GM19395 (cell line): ENCODE measurements at regions not wholly inside any gene's neighbourhood (a gene's known extent, or its start where the extent isn't known, plus 50 kb on each side); places are given as distances from the start of the nearest gene placed in this dataset.

Source experiments
- ATAC-seq: cut with Tn5 transposase; IDR thresholded peaks from one replicate; pipeline ENCODE4 v1.9.1; 2021; ENCODE audit warnings: mild to moderate bottlenecking, moderate library complexity; ENCODE audit not compliant: unreplicated experiment

DNA sequence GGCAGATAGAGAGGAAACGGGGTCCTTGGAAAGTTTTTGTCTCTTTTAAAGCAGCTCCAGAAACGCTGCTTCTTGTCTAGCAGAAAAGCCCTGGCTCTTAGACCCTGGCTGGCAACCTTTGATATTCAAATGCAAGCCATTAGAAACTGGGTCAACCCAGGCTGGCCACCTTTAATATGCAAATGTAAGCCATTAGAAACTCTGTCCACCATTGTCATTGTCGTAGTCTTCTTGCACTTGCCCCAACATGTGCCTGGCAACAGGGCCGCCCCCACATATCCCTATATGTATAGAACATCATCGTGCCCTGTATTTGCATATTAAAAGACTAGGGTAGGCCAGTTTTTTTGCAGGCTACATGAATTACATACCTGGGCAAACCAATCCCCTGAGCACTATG, 621.3 kb upstream of the DPP6 start:
- ATAC-seq, result no peak

- no peak for ATAC-seq
Measured at GRCh38 chr7:153432063-153432462, 620.1 kb upstream of the DPP6 start.

DNA sequence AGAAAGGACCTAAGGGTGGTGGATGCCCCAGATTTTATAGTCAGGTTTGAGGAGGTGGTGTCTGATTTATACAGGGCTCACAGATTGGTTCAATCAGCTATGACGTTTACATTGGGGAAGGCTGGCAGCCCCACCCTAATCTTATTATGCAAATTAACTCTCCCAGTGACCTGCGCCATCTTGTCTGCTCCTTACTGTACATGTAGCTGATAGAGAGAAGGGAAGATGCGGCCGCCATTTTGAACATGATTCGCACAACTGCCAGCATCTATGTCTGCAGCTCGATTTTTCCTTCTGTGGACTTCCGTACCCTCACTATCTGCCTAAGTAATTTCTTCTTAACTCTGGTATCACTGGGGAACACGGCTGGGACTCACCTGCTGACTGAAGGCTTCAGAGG, 619.0 kb upstream of the DPP6 start:
- ATAC-seq, result no peak

- no peak for ATAC-seq
Measured at GRCh38 chr7:153440715-153441114, 611.5 kb upstream of the DPP6 start.

GRCh38 chr7:153443032-153443701, 609.0 kb upstream of the DPP6 start:
- no peak for ATAC-seq

GRCh38 chr7:153444641-153445040, 607.6 kb upstream of the DPP6 start:
- ATAC-seq, result no peak

DNA sequence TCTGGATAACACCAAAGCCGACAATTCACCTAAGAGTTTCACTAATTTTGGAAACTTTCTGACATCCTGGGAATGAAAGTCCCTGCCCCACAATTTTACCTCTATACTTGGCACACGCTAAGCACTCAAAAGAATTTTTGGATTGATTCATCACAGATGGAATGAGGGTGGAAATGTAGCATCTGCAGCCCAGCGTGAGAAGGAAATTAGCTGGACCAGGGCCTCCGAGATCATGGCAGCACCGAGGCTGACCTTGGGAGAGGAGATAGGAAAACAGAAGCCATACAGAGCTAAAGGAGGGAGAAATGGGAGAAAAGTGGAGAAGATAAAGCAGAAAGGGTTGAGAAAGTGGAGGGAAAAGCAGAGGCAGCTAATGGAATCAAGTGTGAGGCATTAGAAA, 606.6 kb upstream of the DPP6 start:
- ATAC-seq, result no peak

DNA sequence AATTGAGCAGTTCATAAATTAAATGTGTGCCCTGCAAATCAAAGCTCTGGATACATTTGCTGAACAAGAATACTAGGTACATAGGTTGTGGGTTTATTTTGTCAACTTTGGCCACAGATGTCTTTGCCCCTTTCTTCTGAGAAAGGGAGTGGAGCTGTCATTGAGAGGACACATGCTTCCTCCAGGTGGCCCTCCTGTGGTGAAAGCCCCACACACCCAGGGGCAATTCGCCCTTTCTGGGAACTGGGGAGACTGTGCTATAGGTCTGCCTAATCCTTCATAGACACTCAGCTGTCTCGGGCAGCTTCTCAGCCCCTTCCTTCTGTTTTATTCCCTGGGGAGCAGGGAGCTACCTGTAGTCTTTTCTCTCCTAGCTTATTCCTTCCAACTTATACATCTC, 605.7 kb upstream of the DPP6 start:
- ATAC-seq, result no peak

- ATAC-seq, result no peak
Measured at GRCh38 chr7:153447011-153447410, 605.2 kb upstream of the DPP6 start.

- no peak for ATAC-seq
Measured at GRCh38 chr7:153452661-153453060, 599.5 kb upstream of the DPP6 start.

DNA sequence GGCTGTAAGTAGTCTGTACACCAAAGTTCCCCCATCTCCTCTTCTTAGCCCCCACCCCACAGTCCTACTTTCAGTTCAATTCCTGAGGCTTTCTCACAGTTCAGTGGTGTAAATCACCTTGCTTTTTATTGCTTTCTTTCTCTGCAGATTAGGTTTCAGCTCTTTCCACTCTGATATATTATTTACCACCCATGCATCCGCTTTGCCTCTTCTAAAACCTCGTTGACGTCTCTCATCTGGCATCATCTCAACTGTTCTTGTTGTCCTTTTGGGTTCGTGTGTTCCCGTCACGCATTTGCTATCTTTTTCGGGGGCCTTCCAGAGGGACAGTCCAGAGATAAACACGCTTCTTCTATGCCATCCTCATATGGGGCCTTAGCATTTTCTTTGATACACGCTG, 597.9 kb upstream of the DPP6 start:
- no peak for ATAC-seq

DNA sequence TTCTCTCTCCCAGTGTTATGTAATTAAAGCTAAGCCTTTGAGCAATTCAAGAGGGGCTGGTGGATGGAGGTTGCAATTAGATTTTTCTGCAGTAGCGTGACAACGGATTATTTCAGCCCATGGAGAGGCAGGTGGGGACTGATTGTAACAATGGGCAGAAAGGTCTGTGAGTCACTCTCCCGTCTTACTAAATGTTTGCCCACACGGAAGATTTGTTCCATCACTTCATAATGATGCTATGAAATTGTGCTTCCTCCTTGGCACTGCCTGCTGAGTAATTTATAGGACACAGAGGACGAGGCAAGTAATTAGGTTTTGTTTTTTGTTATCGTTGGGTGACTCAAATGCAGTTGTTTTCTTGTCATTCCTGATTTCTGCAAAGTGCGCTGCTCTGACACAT, 594.5 kb upstream of the DPP6 start:
- ATAC-seq, result no peak

GRCh38 chr7:153470004-153470671, 582.1 kb upstream of the DPP6 start:
- ATAC-seq, result no peak

- no peak for ATAC-seq
Measured at GRCh38 chr7:153472516-153472915, 579.7 kb upstream of the DPP6 start.

- ATAC-seq, result no peak
Measured at GRCh38 chr7:153473185-153473584, 579.0 kb upstream of the DPP6 start.

GRCh38 chr7:153475239-153475638, 577.0 kb upstream of the DPP6 start:
- ATAC-seq, result no peak

GRCh38 chr7:153476166-153476565, 576.0 kb upstream of the DPP6 start:
- ATAC-seq, result no peak

DNA sequence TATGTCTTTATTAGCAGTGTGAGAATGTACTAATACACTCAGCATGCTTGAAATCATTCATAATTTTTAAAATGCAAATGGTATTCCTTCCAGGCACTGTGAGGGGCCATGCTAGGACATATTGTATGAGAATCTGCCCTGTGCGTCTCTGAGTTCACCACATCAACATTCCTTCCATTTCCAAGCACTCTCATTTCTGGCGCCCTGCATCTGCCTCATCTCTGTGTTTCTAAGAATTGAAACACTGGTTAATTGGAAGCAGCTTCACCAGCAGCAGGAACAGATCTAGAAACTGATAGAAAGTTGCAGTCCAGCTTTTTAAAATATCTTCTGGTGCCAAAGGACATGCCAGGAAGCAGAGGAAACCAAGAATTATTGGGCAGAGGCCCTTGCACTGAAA, 555.9 kb upstream of the DPP6 start:
- no peak for ATAC-seq

DNA sequence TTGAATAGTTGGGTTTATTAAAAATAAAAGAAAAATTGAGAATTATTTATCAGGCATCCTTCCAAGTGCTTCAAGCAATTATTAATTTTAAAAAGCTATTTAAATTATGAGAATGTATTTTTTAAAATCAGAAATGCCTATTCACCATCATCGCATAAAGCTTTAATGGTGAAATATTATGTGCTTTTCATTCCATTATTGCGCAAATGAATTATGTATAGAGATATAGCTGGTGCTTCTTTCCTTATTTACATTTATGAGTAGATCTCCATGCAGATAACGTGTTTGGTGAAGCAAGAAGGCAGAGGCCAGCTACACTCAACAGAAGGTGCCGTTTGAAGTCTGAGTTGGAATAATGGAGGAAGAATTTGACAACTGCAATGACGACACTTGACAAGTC, 549.1 kb upstream of the DPP6 start:
- no peak for ATAC-seq

DNA sequence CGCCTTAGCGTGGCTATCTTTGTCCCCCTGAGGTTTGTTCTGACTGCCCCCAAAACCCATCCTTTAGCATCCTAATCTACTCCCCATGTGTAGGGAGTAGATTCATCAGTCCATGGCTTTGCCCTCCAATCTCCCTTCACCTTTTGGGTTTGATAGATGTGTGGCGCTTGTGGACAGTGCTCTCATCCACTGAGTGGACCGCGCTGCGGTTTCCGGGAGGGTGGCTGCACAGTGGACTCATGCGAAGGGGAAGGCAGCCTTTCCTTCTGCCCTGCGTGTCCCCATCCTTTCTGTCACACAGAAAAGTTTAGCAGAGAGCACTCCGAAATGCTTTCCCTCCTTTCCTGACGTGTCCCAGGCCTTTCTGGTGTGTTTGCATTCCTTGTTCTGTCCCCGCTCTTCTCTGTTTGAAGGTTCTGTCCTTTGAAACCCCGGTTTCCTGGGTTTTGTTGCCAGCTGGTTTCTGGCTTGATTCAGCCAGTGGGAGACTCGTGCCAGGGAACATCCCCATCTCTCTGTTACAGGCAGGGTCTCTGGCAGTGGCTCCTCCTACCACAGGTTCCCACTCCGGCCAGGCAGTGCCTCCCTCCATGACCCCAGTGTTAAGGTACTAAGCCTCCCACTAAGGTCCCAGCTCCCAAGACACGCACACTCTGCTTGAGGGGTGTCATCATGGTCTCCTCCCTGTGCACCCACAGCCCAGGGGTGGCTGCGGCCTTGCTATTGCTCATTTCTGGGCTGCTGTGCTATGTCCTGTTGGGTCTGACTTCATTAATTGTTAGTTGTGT, 547.7 kb upstream of the DPP6 start:
- ATAC-seq, result no peak

GRCh38 chr7:153507885-153508284, 544.3 kb upstream of the DPP6 start:
- ATAC-seq, result no peak

GRCh38 chr7:153509768-153510167, 542.4 kb upstream of the DPP6 start:
- ATAC-seq, result no peak
